ENCODE measurements at regions not wholly inside any gene's neighbourhood (a gene's known extent, or its start where the extent isn't known, plus 50 kb on each side); places are given as distances from the start of the nearest gene placed in this dataset.

GRCh38 chr2:2919026-2919425 is 458.6 kb downstream of the EIPR1 start:
- Histone ChIP-seq H3K23me2 (ENCODE audit: low read depth, low read length) (0 out of 2 replicates have a peak, but pooled peaks cover 2% of the 10 kb centered on the region), H2BK5ac (ENCODE audit: low read depth, low read length) (no peak overlapping the region), H3K4me1 (replicated peaks in 1 of 4; ENCODE audit: control insufficient read depth in 3 of 4, insufficient read depth in 4 of 4, low read length in 3 of 4) (no peaks in the 10 kb centered on the region), H3K56ac (replicated peaks; ENCODE audit: insufficient read length, low read depth, low read length) (no peak overlapping the region), H4K5ac (ENCODE audit: insufficient read length, low read depth, low read length) (no peak overlapping the region), H3K36me3 (ENCODE audit: control insufficient read depth in 2 of 4, insufficient read depth in 4 of 4, low read length in 3 of 4) (no peaks in the 10 kb centered on the region), H3K79me1 (ENCODE audit: low read depth, low read length) (no peaks in the 10 kb centered on the region), H2BK20ac (ENCODE audit: low read length) (no peak overlapping the region), H2BK120ac (replicated peaks; ENCODE audit: low read depth, low read length) (no peak overlapping the region), H3K4me3 (ENCODE audit: extremely low read depth in 1 of 4, insufficient read depth in 2 of 4, low read depth in 3 of 4, low read length in 4 of 4) (no peak overlapping the region), H3K27me3 (replicated peaks in 1 of 4; ENCODE audit: control insufficient read depth in 3 of 4, extremely low read depth in 1 of 4, insufficient read depth in 3 of 4, low read length in 3 of 4) (no peaks in the 10 kb centered on the region; a peak in 1 of 7 replicates), H2BK12ac (ENCODE audit: low read depth, low read length) (no peak overlapping the region), H4K91ac (replicated peaks; ENCODE audit: insufficient read length, low read length) (no peak overlapping the region), H2AFZ (ENCODE audit: low read length) (no peak overlapping the region), H2AK5ac (ENCODE audit: low read depth, low read length) (no peak overlapping the region), H3K9ac (replicated peaks in 1 of 4; ENCODE audit: extremely low read depth in 1 of 4, low read depth in 3 of 4, low read length in 3 of 4) (no peak overlapping the region), H4K20me1 (replicated peaks in 1 of 2; ENCODE audit: control insufficient read depth in 1 of 2, insufficient read depth in 2 of 2, low read length in 2 of 2) (no peaks in the 10 kb centered on the region), H3K14ac (ENCODE audit: insufficient read length) (no peak overlapping the region), H3K27ac (ENCODE audit: low read depth, low read length) (no peak overlapping the region), H4K8ac (ENCODE audit: extremely low read depth, insufficient read depth, low read length) (no peak overlapping the region), H3K4ac (replicated peaks; ENCODE audit: insufficient read length, low read depth, low read length) (no peak overlapping the region), H3K18ac (ENCODE audit: extremely low read depth, low read length) (no peak overlapping the region), H3K23ac (ENCODE audit: insufficient read length) (no peak overlapping the region), H3K9me3 (ENCODE audit: insufficient read depth in 2 of 2, low read depth in 1 of 2, low read length in 1 of 2) (no peaks in the 10 kb centered on the region), H3K79me2 (ENCODE audit: control insufficient read depth in 1 of 2, insufficient read depth in 2 of 2, low read length in 2 of 2) (no peaks in the 10 kb centered on the region), H2BK15ac (ENCODE audit: low read length) (no peak overlapping the region), H3K4me2 (ENCODE audit: insufficient read depth in 1 of 2, low read depth in 2 of 2, low read length in 2 of 2) (no peak overlapping the region)
- 89% methylated on average over 5 of the region's 5 CpGs; no CpG with 5 or more reads in 1 of the 2 experiments for WGBS, 2 experiments (ENCODE audit: extremely low coverage in 1 of 2, insufficient coverage in 1 of 2, insufficient read length in 1 of 2, insufficient replicate concordance in 2 of 2, low coverage in 1 of 2, low lambda C conversion rate in 2 of 2, missing lambda C conversion rate in 1 of 2)
- no peak for DNase-seq (ENCODE audit: low read depth in 1 of 2, low spot score in 2 of 2)
- no peak for FAIRE-seq
- ChIA-PET CTCF (ENCODE audit: partially characterized antibody) (no interaction called here), POLR2A (ENCODE audit: partially characterized antibody) (no interaction called here)
- TF ChIP-seq EZH2 (IDR thresholded peaks at IDR 0.05; ENCODE audit: low read depth, low read length, severe bottlenecking) (no peak), CREB1 (IDR thresholded peaks at IDR 0.05) (no peak), POU5F1 (IDR thresholded peaks at IDR 0.05; ENCODE audit: low read depth, low read length) (no peak), USF2 (IDR thresholded peaks at IDR 0.05; ENCODE audit: low read length) (no peak)

Data from H1 (cell line).